Activated T-cell treated with anti-CD3 and anti-CD28 coated beads for 24 hours (primary cell): ENCODE measurements at regions not wholly inside any gene's neighbourhood (a gene's known extent, or its start where the extent isn't known, plus 50 kb on each side); places are given as distances from the start of the nearest gene placed in this dataset.
"Not testable (repeated sequence)": the region's sequence is repeated elsewhere in the genome, so short reads cannot be mapped to it uniquely, and the experiment has no call there.

Experiments used
- DNase-seq: peaks from one replicate; pipeline ENCODE4 v3.0.0-alpha.2; 2020; ENCODE audit warnings: low read depth

DNA sequence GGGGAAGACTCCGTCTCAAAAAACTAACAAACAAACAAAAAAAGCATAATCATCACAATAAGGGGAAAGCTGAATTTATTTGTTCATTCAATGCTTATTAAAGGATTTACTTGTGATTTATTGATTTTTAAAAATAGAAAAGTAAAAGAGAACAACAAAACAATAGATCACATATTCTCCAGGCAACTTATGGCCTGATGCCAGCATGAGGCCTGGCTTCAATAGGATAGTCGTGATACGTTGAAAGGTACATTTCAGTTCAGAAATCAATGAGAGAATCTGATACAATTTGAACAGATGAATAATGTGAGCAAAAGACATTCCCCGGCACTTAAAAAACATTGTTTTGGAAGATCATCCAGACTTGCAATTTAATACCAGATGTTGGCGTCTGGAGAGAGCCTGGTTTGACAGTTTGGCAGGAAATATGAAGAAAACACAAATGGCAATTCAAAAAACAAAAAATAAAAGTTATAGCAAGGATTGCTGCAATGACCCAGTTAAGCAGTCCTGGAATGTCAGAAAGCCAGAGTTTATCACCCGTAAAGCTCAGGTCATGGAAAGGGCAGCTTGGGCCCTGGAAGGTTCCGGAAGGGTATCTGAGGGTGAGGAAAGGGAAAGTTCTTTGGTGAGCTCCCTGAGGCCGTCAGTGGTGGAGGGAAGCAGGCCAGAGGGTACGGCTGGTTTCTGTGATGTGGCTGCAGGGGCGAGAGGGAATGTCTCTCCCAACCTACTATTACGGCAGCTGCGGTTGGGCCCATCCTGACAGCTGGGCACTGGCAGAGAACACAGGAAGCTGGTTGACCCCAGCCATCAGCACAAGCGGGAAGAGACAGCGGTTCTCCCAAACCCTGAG lies 230.2 kb upstream of the HES1 start:
- DNase-seq = no peak

DNA sequence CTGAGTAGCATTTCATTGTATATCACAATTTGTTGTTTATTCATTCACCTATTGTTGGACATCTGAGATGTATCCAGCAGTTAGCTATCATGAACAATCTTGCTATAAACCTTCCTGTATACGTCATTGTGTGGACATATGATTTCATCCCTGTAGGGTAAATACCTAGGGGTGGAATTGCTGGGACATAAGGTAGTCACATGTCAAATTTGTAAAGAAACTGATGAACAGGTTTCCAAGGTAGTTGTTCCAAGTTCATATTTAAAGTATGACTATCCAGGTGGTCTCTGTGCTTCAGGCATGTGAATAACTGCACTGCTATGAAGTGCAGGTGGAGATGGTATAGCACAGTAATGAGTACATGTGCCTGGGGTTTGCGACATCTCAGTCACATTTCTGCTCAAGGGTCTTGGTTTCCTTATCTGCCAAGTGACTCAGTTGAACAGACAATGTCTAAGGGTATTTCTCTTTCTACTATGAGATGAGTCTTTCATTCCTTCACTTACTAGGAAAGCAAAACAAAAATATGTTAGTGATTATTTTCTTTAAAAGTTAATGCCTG lies 229.0 kb upstream of the HES1 start:
- DNase-seq = no peak

DNA sequence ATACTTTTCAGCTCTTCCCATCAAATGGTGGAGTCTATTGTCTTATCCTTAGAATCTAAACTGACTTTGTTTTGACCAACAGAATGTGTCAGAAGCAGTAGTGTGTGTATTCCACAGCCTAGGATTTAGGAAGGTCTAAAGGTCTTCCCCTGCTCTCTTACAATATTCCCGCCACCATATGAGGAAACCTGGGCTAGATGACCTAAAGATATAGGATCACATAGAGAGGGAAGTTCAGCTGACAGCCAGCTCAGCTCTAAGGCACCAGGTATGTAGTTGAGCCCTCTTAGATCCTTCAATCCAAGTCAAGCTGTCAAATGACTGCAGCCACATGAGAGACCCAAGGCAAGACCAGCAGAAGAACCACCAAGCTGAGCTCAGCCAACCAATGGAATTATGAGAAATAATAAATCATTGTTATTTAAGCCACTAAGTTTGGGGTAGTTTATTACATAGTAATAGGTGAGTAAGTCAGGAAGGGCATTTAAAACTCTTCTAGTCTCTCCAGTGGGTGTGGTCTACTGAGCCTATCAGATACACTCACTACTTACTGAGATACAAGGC lies 227.7 kb upstream of the HES1 start:
- DNase-seq = no peak

DNA sequence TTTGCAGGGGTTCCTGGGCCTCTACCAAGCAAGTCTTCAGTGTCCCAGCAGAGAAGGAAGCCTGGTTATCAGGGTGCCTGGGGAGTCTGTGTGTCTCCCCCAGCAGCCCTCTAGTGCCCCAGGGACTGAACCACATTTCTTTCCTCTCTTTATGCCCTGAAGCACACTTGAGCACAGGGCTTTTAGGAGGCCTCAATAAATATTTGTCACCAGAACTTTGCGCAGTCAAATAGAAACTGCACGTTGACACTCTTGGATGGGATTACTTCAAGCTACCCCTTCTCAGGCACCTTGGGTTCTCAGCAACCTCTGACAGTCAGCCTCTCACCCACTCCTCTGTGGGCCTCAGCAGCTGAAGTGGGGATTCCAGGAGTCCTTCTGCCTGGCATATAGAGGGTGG lies 226.6 kb upstream of the HES1 start:
- DNase-seq = no peak

DNA sequence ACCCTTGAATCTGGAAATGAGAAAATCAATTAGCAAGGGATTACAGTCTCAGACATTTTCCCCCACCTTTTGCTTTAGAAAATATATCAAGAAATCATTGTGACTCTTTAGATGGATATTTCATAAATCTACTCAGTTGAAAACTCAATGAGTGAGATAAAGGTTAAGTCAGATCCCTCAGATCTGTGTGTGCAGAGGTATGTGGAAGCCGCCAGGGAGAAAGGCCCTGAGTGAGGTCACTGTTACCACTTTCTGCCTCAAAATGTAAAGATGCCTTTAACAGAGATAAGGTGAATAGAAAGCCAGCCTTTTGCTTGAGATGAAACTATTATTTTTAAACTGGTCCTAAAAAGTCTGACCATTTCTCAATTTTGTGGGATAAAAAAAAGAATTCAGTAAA lies 225.6 kb upstream of the HES1 start:
- DNase-seq = no peak

DNA sequence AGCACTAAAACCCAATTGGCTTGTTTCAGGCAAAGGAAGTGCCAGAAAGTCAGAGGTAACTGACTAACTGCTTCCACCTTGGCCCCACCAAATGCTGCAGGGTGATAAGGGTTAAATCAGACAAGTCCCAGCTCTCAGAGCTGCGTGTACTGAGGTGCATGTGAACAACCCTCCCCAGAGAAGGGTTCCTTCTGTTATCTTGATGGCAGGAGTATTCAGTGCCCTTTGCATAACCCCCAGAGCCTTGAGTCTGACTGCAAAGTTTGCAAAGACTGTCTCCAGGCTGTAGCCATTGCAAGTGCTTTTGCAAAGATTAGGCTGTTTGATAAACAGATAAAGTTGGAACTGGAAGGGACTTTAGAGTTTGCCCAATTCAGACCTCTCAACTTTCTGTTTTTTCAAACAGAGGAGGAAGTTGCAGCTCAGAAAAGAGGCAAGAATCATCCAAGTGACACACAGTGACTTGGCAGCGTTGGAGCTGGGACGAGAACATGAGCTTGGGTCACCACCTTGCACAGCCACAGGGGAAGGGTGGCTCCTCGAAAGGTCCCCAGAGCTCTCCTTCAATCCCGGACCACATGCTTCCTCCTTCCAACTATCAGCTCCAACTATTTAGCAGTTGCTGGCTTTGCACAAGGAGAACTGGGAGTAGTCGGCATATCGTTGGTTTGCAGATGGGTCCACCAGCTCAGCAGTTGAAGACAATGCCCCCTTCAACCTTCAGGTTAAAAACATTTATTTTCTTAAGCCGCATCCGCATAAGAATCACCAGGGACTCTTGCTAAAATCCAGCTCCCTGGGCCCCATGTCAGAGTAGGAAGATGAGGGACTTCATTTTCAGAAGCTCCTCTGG lies 224.8 kb upstream of the HES1 start:
- no peak for DNase-seq

DNA sequence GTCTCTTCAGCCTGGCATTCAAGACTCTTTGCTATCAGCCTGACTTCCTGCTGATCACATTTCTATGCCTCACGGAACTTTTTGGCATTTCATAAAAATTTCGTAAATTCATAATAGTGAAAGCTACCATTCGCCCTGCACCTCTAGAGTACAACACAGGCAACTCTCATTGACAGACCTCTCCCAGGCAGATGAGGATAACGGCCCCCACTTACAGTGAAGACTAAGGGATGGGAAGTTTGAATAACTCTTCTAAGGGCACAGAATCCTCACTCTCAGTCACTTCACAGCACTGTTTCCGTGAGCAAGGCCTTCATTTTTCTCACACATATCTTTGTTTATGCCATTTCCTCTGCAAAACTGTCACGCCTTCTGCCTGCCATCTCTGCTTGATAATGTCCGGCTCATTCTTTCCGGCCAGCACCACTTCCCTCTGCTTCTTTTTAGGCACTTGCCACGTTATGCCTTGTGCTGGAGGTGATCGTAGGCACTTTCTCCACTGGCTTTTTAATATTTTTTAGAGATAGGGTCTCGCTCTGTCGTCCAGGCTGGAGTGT lies 224.1 kb upstream of the HES1 start:
- DNase-seq = no peak

DNA sequence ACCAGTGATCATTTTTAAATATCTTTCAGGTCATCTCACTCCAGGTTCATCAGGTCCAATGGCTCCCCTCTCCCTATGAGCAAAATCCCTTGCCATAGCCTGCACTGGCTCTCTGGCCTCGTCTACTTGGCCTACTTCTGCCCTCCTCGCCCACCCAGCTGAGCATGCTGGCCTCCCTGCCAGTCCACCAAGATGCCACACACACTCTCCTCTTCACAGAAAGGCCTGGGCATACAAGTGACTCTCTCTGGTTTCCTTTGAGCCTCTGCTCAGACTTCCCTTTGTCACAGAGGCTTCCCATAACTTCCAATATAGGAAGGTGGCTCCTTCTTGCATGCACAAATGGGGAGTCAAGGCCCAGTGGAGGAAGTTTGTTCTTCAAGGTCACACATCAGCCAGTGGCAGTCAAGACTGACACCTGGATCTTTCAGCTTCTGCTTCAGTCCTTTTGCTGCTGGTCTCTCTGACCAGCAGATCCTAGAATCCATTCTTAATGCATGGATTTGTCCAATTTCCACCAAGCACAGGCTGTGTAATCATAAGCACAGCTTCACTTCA lies 223.2 kb upstream of the HES1 start:
- DNase-seq = no peak

DNA sequence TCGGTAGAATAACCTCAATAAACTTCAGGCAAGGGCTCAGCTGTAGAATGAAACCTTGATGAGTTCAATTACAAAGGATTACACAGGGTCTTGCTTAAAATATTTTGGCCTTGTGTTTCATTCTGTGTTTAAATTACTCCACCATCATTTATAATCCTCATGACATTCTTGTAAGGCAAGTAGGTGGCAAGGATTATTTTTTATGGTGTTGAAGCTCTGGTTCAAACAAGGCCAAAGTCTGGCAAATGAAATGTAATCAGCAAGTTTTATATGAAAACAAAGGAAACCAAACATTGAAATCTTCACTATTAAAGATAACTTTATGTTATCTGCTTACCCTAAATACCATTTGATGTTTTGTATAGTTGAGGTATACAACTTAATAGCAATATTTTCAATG lies 221.3 kb upstream of the HES1 start:
- no peak for DNase-seq

DNA sequence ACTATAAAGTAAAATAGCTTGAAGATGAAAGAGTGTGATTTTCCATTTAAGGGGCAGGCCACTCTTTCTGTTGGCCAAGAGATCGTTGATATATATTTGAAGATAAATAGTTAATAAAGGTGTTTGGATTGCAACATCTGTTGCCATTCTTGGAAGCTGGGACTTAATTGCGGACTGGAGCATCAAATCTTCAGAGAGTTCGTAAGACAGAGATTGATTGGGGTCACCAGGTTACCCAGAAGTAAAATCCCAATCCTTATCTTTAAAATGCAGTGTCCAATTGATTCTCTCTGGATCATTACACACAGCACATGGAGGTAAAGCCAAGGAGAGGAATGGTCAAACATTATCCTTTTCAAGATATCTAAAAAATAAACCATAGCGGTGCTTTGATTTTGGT lies 220.8 kb upstream of the HES1 start:
- DNase-seq = no peak

DNA sequence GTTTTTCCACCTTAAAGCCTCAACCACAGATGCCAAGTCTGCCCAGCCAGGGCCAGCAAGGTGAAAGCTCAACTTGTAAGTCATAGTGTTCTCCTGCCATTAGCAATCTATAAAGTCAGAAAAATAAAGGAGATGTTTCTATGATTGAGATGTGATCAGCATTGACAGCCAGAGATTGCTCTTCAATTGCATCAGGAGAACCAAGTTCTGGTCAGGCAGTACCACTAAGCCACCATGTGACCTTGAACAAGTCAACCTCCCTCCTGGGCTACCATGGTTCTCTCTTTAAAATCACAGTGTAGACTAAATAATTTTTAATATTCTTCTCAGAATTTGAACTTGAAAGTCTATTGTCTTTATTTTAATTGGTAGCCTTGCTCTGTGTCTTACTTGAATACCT lies 220.3 kb upstream of the HES1 start:
- no peak for DNase-seq

DNA sequence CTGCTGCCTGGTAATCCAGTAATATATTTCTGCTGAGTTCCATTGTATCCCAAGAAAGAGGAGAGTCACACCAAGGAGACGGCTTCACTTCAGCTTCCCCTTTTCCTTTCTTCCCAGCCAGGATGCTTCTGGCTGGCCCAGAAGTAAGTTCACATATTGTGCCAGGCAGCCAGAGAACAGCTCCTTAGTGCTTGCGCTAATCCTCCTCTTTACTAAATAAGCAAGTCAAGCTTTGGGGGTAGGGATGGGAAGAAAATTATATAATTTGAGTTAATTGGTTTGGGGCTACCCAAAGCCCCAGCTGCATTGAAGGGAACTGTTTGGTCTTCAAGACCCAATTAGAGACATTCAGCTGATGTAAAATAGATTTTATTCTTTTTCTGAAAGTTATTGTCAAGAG lies 218.8 kb upstream of the HES1 start:
- no peak for DNase-seq

DNA sequence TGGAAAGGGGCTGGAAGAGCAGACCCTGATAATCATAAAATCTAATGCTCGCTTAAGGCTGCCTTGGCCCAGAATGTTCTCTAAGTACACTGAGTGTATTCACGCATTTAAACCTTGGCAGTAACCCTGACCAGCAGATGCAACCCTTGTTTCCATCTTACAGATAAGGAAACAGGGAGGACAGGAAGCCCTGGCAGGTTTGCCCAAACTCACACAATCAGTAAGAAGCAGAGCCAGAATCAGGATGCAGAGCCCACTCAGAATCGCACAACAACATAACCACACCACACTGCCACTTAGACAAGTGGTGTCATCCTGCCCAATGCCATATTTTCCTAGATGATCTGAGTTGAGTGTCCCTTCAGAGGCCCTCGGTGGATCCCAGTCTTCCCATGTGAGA lies 214.5 kb upstream of the HES1 start:
- no peak for DNase-seq

DNA sequence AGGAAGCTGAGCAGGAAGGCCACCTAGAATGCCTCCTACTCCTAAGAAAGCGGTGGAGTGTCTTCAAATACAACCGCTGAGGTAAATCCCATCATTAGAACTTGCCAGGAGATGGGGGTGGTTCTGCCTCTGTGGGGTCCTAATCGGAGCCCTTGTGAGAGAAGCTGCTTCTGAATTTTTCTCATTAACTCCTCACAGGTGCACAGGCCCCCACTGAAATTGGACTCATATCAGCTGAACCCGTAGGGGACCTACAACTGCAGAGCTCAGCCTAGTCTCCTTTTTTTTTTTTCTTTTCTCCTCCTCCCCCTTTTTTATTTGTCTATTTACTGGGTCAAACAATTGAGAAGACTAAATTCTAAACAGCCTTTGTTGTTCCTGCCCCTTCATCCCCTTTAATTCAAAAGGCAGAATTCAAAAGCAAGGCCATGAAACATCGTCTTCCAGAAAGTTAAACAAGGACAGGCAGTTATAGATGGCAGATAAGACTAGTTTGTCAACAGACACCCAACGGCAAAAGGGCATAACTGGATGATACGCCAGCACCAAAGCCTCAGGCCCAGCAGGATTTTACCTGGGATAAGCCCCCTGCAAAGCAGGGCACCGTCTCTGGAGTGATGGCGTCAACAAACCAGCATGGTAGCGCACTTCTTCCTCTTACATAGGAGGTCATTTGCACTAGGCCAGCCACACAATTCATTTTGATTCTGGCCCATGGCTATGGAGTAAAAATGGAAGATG lies 213.7 kb upstream of the HES1 start:
- DNase-seq = no peak

DNA sequence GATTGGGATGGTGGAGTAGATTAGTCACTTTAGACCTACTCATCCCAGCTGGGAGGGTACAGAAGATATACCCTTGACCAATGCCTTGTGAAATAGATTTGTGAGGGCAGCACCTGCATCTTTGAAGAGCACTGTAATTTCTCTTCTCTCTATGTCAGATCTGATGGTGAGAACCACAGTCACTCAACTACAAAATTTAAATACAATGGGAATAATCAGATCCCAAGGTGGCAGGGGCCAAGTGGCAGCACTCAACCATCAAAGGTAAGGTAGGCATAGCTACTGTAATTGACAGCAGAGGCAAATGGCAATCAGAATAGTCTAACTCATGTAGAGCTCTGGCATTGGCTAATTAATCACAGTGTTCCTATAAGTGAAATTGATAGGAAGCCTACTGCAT lies 212.0 kb upstream of the HES1 start:
- not testable (repeated sequence) for DNase-seq

DNA sequence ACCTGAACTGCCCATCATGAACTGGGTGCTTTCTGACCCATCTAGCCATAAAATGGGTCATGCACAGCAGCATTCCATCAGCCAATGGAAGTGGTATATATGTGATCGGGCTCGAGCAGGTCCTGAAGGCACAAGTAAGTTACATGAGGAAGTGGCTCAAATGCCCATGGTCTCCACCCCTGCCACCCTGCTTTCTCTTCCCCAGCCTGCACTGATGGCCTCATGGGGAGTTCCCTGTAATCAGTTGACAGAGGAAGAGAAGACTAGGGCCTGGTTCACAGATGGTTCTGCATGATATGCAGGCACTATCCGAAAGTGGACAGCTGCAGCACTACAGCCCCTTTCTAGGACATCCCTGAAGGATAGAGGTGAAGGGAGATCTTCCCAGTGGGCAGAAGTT lies 209.9 kb upstream of the HES1 start:
- not testable (repeated sequence) for DNase-seq

DNA sequence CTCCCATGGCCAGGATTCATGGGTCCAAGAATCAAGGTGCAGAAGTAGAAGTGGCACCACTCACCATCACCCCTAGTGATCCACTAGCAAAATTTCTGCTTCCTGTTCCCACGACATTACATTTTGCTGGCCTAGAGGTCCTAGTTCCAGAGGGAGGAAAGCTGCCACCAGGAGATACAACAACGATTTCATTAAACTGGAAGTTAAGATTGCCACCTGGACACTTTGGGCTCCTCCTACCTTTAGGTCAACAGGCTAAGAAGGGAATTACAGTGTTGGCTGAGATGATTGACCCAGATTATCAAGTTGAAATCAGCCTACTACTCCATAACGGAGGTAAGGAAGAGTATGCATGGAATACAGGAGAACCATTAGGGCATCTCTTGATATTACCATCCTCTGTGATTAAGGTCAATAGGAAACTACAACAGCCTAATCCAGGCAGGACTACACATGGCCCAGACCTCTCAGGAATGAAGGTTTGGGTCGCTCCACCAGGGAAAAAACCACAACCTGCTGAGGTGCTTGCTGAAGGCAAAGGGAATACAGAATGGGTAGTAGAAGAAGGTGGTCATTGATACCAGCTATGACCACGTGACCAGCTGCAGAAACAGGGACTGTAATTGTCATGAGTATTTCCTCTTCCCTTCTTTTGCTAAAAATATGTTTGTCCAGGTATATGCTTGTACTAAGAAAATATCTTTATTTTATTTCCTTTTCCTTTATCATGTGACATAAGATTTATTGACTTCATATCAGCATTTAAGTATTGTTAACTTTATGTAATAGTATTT lies 208.3 kb upstream of the HES1 start:
- DNase-seq = not testable (repeated sequence)

DNA sequence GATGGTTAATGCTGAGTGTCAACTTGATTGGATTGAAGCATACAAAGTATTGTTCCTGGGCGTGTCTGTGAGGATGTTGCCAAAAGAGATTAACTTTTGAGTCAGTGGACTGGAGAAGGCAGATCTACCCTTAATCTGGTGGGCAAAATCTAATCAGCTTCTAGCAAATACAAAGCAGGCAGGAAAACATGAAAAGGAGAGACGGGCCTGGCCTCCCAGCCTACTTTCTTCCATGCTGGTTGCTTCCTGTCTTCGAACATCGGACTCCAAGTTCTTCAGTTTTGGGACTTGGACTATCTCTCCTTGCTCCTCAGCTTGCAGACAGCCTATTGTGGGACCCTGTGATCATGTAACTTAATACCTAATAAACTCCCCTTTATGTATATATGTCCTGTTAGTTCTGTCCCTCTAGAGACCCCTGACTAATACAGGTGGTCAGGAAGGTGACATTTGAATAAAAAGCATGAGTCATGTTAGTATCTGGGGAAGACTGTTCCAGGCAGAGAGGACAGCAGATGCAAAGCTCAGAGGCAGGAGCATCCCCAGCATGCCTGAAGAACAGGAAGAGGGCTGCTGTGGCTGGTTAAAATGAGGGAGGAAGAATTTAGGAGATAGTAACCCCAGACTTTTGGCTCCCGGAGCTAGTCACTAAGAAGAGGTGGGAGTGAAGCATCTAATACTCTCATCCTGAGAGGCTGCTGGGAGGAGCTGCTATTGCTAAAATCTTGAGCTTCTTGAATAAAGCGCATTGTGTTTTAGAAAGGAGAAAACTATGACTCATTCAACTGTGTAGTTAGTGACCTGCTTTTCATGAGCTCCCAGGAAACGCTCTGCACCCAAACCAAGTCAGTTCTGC lies 207.4 kb upstream of the HES1 start:
- no peak for DNase-seq

DNA sequence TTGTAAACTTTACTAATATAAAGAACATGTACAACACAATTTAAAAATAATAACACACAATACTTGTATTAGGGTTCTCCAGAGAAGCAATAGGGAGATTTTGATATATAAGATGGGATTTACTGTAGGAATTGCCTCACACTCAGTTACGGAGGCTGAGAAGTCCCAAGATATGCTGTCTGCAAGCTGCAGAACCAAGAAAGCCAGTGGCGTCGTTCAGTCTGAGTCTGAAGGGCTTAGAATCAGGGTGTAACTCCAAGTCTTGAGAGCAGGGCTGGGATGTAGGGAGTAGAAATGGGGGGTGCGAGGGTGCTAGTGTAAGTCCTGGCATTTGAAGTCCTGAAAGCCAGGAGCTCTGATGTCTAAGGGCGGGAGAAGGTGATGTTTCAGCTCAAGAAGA lies 206.6 kb upstream of the HES1 start:
- no peak for DNase-seq
